K562 (cell line): ENCODE measurements at regions not wholly inside any gene's neighbourhood (a gene's known extent, or its start where the extent isn't known, plus 50 kb on each side); places are given as distances from the start of the nearest gene placed in this dataset.

Experiments used
- ELF1 ChIP-seq: fragments of 200-800 bp; sonication (Bioruptor generic); IDR thresholded peaks from 2 replicates; pipeline ENCODE4 v1.6.1; 2016; ENCODE audit warnings: missing genetic modification characterization, missing compliant biosample characterization
- POLR2A ChIP-seq: fragments of 450-650 bp; conservative IDR thresholded peaks from 2 replicates; pipeline ENCODE4 v1.6.1; 2016
- RB1 ChIP-seq: fragments of 450-650 bp; IDR thresholded peaks from 2 replicates; pipeline ENCODE4 v1.6.1; 2017; ENCODE audit warnings: low read depth, mild to moderate bottlenecking
- ZNF184 ChIP-seq: sonication (generic); formaldehyde crosslinking; IDR thresholded peaks from 2 replicates; pipeline ENCODE4 v1.5.0; 2020; ENCODE audit warnings: missing genetic modification reagents
- ZNF445 ChIP-seq: fragments of 250-450 bp; sonication (Bioruptor Pico); IDR thresholded peaks from 2 replicates; pipeline ENCODE4 v1.4.0; 2020; ENCODE audit warnings: low read depth, mild to moderate bottlenecking, moderate library complexity
- TF ChIP-seq, protein P1 (sequence below): sonication (generic); formaldehyde crosslinking; IDR thresholded peaks from 2 replicates; pipeline ENCODE4 v1.8.0; 2023; ENCODE audit warnings: mild to moderate bottlenecking, missing genetic modification reagents
- TF ChIP-seq, protein P2 (sequence below), 3 experiments: IDR thresholded peaks in 2 of 3; conservative IDR thresholded peaks in 1 of 3; 2 replicates each; pipeline ENCODE4 v1.5.1; 2011 to 2012; ENCODE audit warnings: low read length in 3 of 3, mild to moderate bottlenecking in 3 of 3, control low read depth in 2 of 3, improper control_type of control experiment in 1 of 3, inconsistent platforms in 1 of 3, low read depth in 1 of 3, mixed read lengths in 1 of 3, moderate library complexity in 1 of 3; ENCODE audit not compliant: insufficient read depth in 2 of 3
- TF ChIP-seq, protein P3 (sequence below): sonication (generic); formaldehyde crosslinking; IDR thresholded peaks from 2 replicates; pipeline ENCODE4 v1.4.0; 2020; ENCODE audit warnings: mild to moderate bottlenecking, missing genetic modification reagents

DNA sequence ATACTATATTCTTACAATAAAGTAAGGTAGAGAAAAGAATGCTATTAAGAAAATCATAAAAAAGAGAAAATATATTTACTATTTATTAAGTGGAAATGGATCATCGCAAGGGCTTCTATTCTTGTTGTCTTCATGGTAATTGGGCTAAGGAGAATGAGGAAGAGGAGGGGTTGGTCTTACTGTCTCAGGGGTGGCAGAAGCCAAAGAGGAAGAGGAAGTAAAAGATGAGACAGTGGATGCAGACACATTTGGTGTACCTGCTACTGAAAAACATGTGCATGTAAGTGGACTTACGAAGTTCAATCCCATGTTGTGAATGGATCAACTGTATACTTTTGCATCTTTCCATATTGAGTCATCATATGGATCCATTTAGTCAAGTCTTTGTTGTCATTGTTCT, 1502.1 kb upstream of the ADGRL3 start:
- TF ChIP-seq ZNF184 (no peak), ZNF445 (CRISPR knock-in tag) (no peak), ELF1 (tag) (no peak), RB1 (no peak), POLR2A (no peak)
- TF ChIP-seq, protein P1, sequence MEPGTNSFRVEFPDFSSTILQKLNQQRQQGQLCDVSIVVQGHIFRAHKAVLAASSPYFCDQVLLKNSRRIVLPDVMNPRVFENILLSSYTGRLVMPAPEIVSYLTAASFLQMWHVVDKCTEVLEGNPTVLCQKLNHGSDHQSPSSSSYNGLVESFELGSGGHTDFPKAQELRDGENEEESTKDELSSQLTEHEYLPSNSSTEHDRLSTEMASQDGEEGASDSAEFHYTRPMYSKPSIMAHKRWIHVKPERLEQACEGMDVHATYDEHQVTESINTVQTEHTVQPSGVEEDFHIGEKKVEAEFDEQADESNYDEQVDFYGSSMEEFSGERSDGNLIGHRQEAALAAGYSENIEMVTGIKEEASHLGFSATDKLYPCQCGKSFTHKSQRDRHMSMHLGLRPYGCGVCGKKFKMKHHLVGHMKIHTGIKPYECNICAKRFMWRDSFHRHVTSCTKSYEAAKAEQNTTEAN (CRISPR knock-in tag), result no peak
- TF ChIP-seq, protein P2, sequence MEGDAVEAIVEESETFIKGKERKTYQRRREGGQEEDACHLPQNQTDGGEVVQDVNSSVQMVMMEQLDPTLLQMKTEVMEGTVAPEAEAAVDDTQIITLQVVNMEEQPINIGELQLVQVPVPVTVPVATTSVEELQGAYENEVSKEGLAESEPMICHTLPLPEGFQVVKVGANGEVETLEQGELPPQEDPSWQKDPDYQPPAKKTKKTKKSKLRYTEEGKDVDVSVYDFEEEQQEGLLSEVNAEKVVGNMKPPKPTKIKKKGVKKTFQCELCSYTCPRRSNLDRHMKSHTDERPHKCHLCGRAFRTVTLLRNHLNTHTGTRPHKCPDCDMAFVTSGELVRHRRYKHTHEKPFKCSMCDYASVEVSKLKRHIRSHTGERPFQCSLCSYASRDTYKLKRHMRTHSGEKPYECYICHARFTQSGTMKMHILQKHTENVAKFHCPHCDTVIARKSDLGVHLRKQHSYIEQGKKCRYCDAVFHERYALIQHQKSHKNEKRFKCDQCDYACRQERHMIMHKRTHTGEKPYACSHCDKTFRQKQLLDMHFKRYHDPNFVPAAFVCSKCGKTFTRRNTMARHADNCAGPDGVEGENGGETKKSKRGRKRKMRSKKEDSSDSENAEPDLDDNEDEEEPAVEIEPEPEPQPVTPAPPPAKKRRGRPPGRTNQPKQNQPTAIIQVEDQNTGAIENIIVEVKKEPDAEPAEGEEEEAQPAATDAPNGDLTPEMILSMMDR (IDR thresholded peaks at IDR 0.05 in 2 of 3, conservative IDR thresholded peaks at IDR 0.05 in 1 of 3; ENCODE audit: insufficient read depth in 2 of 3, low read depth in 1 of 3, low read length in 3 of 3), result no peak
- TF ChIP-seq, protein P3, sequence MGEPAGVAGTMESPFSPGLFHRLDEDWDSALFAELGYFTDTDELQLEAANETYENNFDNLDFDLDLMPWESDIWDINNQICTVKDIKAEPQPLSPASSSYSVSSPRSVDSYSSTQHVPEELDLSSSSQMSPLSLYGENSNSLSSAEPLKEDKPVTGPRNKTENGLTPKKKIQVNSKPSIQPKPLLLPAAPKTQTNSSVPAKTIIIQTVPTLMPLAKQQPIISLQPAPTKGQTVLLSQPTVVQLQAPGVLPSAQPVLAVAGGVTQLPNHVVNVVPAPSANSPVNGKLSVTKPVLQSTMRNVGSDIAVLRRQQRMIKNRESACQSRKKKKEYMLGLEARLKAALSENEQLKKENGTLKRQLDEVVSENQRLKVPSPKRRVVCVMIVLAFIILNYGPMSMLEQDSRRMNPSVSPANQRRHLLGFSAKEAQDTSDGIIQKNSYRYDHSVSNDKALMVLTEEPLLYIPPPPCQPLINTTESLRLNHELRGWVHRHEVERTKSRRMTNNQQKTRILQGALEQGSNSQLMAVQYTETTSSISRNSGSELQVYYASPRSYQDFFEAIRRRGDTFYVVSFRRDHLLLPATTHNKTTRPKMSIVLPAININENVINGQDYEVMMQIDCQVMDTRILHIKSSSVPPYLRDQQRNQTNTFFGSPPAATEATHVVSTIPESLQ (CRISPR knock-in tag), result no peak
